ENCODE measurements at regions not wholly inside any gene's neighbourhood (a gene's known extent, or its start where the extent isn't known, plus 50 kb on each side); places are given as distances from the start of the nearest gene placed in this dataset.

DNA sequence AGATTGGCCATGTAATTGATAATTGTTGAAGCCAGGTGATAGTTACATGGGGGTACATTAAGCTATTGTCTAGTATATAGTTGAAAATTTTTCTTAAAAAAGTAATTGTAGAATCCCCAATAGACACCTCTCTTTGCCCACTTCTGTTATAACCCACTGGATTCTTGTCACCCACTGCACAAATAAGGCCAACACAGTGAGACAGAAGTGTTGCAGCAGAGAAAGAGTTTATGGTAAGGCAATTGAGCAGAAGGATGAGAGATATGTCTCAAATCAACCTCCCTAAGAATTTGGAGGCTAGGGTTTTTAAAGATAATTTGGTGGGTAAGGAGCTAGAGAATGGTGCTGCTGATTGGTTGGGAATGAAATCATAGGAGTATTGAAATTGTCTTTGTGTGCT is 270.3 kb upstream of the TAC1 start:
- no peak overlapping the region for H3K4me3 ChIP-seq (ENCODE audit: low read depth, low read length)
- peaks cover 16% of the 10 kb centered on the region for H3K27me3 ChIP-seq (ENCODE audit: insufficient read depth, low read length)
- H3K36me3 ChIP-seq (ENCODE audit: insufficient read depth, low read length): no peaks in the 10 kb centered on the region
- no peaks in the 10 kb centered on the region for H3K4me1 ChIP-seq (ENCODE audit: control insufficient read depth, insufficient read depth, low read length, unreplicated experiment)
- no peaks in the 10 kb centered on the region for H3K79me2 ChIP-seq (ENCODE audit: control insufficient read depth, insufficient read depth, low read length, unreplicated experiment)
- H2AFZ ChIP-seq (ENCODE audit: low read length, unreplicated experiment): no peak overlapping the region
- no peak overlapping the region for H3K27ac ChIP-seq (ENCODE audit: low read depth, low read length)

- Histone ChIP-seq H3K79me2 (ENCODE audit: control insufficient read depth, insufficient read depth, low read length, unreplicated experiment) (no peaks in the 10 kb centered on the region), H3K4me1 (ENCODE audit: control insufficient read depth, insufficient read depth, low read length, unreplicated experiment) (no peaks in the 10 kb centered on the region), H2AFZ (ENCODE audit: low read length, unreplicated experiment) (no peak overlapping the region)
Measured at GRCh38 chr7:97466071-97466470, 265.8 kb upstream of the TAC1 start.

DNA sequence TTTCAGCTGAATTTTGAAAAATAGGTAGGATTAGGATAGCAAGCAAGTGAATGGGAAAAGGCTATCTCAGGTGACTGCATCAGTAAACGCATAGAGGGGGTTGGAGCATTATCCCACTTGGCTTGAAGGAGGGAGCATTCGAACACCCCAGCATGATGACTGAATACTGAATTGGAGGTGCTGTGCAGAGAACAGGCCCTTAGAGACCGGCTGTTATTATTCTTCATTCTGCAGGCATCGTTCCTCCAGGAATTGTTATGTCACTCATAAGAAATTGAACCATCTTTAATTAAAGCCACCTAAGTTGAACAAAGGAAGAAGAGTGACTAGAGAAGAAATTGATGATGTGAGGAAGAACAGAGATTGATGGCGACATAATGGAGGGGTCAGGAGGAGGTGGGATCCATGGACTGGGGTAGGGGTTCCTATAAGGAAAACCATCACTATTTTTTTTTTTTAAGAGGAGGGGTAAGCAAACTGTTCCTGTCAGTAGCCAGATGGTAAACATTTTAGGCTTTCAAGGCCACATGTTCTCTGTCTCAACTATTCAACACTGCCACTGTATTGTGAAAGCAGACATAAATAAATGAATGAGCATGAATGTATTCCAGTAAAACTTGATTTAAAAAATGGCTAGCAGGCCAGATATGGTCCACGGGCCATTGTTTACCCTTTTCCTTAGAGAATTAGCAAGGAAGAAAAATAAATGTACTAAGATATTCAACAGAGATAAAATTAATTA is 264.7 kb upstream of the TAC1 start:
- no peak overlapping the region for H2AFZ ChIP-seq (ENCODE audit: low read length, unreplicated experiment)
- H3K4me3 ChIP-seq (ENCODE audit: low read depth, low read length): no peak overlapping the region
- H3K36me3 ChIP-seq (ENCODE audit: insufficient read depth, low read length): no peaks in the 10 kb centered on the region
- no peaks in the 10 kb centered on the region for H3K79me2 ChIP-seq (ENCODE audit: control insufficient read depth, insufficient read depth, low read length, unreplicated experiment)
- no peak overlapping the region for H3K27ac ChIP-seq (ENCODE audit: low read depth, low read length)
- no peaks in the 10 kb centered on the region for H3K4me1 ChIP-seq (ENCODE audit: control insufficient read depth, insufficient read depth, low read length, unreplicated experiment)
- H3K27me3 ChIP-seq (ENCODE audit: insufficient read depth, low read length): peaks cover 47% of the 10 kb centered on the region

More at GRCh38 chr7:97466071-97466470, 265.8 kb upstream of the TAC1 start:
- Histone ChIP-seq H3K27ac (ENCODE audit: low read depth, low read length) (no peak overlapping the region), H3K36me3 (ENCODE audit: insufficient read depth, low read length) (no peaks in the 10 kb centered on the region), H3K27me3 (ENCODE audit: insufficient read depth, low read length) (peaks cover 41% of the 10 kb centered on the region), H3K4me3 (ENCODE audit: low read depth, low read length) (no peak overlapping the region)

GRCh38 chr7:97468493-97468892 is 263.4 kb upstream of the TAC1 start:
- Histone ChIP-seq H2AFZ (ENCODE audit: low read length, unreplicated experiment) (no peak overlapping the region), H3K27me3 (ENCODE audit: insufficient read depth, low read length) (peaks cover 41% of the 10 kb centered on the region), H3K36me3 (ENCODE audit: insufficient read depth, low read length) (no peaks in the 10 kb centered on the region), H3K4me3 (ENCODE audit: low read depth, low read length) (no peak overlapping the region), H3K4me1 (ENCODE audit: control insufficient read depth, insufficient read depth, low read length, unreplicated experiment) (no peaks in the 10 kb centered on the region), H3K79me2 (ENCODE audit: control insufficient read depth, insufficient read depth, low read length, unreplicated experiment) (no peaks in the 10 kb centered on the region), H3K27ac (ENCODE audit: low read depth, low read length) (no peak overlapping the region)

GRCh38 chr7:97470726-97471125 is 261.2 kb upstream of the TAC1 start:
- Histone ChIP-seq H3K79me2 (ENCODE audit: control insufficient read depth, insufficient read depth, low read length, unreplicated experiment) (no peaks in the 10 kb centered on the region), H3K27ac (ENCODE audit: low read depth, low read length) (no peak overlapping the region), H3K27me3 (ENCODE audit: insufficient read depth, low read length) (peaks cover 58% of the 10 kb centered on the region), H3K4me3 (ENCODE audit: low read depth, low read length) (no peak overlapping the region), H3K36me3 (ENCODE audit: insufficient read depth, low read length) (no peaks in the 10 kb centered on the region), H2AFZ (ENCODE audit: low read length, unreplicated experiment) (no peak overlapping the region), H3K4me1 (ENCODE audit: control insufficient read depth, insufficient read depth, low read length, unreplicated experiment) (no peaks in the 10 kb centered on the region)

- Histone ChIP-seq H3K4me3 (ENCODE audit: low read depth, low read length) (no peak overlapping the region), H3K27ac (ENCODE audit: low read depth, low read length) (no peak overlapping the region), H3K27me3 (ENCODE audit: insufficient read depth, low read length) (peaks cover 53% of the 10 kb centered on the region), H3K36me3 (ENCODE audit: insufficient read depth, low read length) (no peaks in the 10 kb centered on the region), H3K79me2 (ENCODE audit: control insufficient read depth, insufficient read depth, low read length, unreplicated experiment) (no peaks in the 10 kb centered on the region), H3K4me1 (ENCODE audit: control insufficient read depth, insufficient read depth, low read length, unreplicated experiment) (no peaks in the 10 kb centered on the region), H2AFZ (ENCODE audit: low read length, unreplicated experiment) (no peak overlapping the region)
Measured at GRCh38 chr7:97471491-97471890, 260.4 kb upstream of the TAC1 start.

DNA sequence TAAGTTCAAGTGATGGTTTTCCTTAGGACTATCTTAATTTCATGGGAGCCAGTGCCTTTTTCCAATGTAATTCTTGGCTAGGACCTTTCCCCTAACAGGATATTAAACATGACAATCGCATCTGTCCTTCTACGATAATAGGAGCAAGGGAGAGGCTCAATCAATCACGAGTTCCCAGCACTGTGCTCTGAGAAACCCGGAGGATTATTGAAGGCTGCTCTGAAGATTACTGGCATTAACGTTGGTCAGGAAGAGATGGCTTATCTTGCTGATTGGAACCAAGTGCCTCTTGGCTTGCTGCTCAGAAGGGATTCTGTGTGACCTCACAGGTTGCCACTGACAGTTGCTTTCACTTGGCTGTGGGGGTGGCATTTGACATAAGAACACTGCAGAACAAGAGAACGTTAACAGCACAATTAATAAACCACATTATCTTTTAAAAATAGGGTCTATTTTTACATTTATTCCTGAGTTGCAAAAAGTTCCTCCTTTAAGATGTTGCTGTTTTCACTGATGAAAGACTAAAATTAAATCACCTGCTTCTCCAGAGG is 252.1 kb upstream of the TAC1 start:
- no peak overlapping the region for H2AFZ ChIP-seq (ENCODE audit: low read length, unreplicated experiment)
- peaks cover 17% of the 10 kb centered on the region; the same call in 1 of the 2 replicates for H3K27me3 ChIP-seq (ENCODE audit: insufficient read depth, low read length)
- H3K4me1 ChIP-seq (ENCODE audit: control insufficient read depth, insufficient read depth, low read length, unreplicated experiment): no peaks in the 10 kb centered on the region
- no peak overlapping the region for H3K4me3 ChIP-seq (ENCODE audit: low read depth, low read length)
- H3K79me2 ChIP-seq (ENCODE audit: control insufficient read depth, insufficient read depth, low read length, unreplicated experiment): no peaks in the 10 kb centered on the region
- H3K27ac ChIP-seq (ENCODE audit: low read depth, low read length): no peak overlapping the region
- no peaks in the 10 kb centered on the region for H3K36me3 ChIP-seq (ENCODE audit: insufficient read depth, low read length)

DNA sequence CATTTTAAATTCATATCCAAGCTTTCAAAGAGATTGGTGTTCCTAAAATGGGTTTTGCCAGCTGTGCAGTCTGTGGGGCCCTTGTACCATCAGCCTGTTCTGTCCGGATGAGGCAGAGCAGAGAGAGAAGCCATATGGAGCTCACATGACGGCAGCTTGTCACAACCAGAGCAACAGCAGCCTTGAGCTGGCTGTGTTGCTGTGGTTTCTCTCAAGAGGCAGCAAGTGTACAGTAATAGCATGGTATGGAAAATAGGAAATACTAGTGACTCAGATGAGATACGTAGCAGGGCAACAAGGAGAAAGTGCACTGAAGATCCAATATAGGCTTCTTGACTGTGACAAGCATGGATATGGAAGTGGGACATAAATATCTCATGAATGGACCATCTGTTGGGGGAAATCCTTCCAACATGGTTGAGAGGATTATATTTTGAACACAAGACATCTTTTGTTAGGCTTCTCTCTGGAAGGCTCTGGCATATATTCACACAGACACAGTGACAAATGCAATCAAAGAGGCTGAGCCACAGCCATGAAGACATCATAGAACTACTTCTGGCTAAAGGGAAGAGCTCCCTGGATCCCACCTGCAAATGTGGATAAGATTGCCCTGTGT is 251.0 kb upstream of the TAC1 start:
- H3K79me2 ChIP-seq (ENCODE audit: control insufficient read depth, insufficient read depth, low read length, unreplicated experiment): no peaks in the 10 kb centered on the region
- peaks cover 8% of the 10 kb centered on the region; the same call in 1 of the 2 replicates for H3K27me3 ChIP-seq (ENCODE audit: insufficient read depth, low read length)
- no peak overlapping the region for H3K27ac ChIP-seq (ENCODE audit: low read depth, low read length)
- no peak overlapping the region for H3K4me3 ChIP-seq (ENCODE audit: low read depth, low read length)
- H2AFZ ChIP-seq (ENCODE audit: low read length, unreplicated experiment): no peak overlapping the region
- no peaks in the 10 kb centered on the region for H3K4me1 ChIP-seq (ENCODE audit: control insufficient read depth, insufficient read depth, low read length, unreplicated experiment)
- H3K36me3 ChIP-seq (ENCODE audit: insufficient read depth, low read length): no peaks in the 10 kb centered on the region

DNA sequence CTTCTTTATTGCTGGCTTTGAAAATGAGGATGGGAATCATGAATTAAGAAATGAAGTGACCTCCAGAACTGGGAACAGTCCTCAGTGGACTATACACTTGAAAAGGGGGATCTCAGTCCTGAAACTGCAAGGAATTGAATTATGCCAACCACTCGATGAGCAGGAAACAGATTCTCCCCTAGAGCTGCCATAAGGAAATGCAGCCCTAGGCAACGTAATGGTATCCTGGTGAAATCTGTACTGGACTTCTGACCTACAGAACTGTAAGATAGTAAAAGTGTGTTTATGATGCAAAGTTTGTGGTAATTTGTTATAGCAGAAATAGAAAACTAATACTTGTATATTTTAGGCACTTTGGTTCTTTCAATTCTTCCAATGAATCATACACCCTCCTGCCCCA is 236.4 kb upstream of the TAC1 start:
- H2AFZ ChIP-seq (ENCODE audit: low read length, unreplicated experiment): no peak overlapping the region
- no peak overlapping the region for H3K4me3 ChIP-seq (ENCODE audit: low read depth, low read length)
- H3K27me3 ChIP-seq (ENCODE audit: insufficient read depth, low read length): no peaks in the 10 kb centered on the region
- H3K36me3 ChIP-seq (ENCODE audit: insufficient read depth, low read length): no peaks in the 10 kb centered on the region
- no peak overlapping the region for H3K27ac ChIP-seq (ENCODE audit: low read depth, low read length)
- H3K4me1 ChIP-seq (ENCODE audit: control insufficient read depth, insufficient read depth, low read length, unreplicated experiment): no peaks in the 10 kb centered on the region
- no peaks in the 10 kb centered on the region for H3K79me2 ChIP-seq (ENCODE audit: control insufficient read depth, insufficient read depth, low read length, unreplicated experiment)

- no peaks in the 10 kb centered on the region for H3K36me3 ChIP-seq (ENCODE audit: insufficient read depth, low read length)
- H3K4me1 ChIP-seq (ENCODE audit: control insufficient read depth, insufficient read depth, low read length, unreplicated experiment): no peaks in the 10 kb centered on the region
- no peak overlapping the region for H2AFZ ChIP-seq (ENCODE audit: low read length, unreplicated experiment)
- no peak overlapping the region for H3K27ac ChIP-seq (ENCODE audit: low read depth, low read length)
- no peaks in the 10 kb centered on the region for H3K79me2 ChIP-seq (ENCODE audit: control insufficient read depth, insufficient read depth, low read length, unreplicated experiment)
- no peak overlapping the region for H3K4me3 ChIP-seq (ENCODE audit: low read depth, low read length)
- no peaks in the 10 kb centered on the region for H3K27me3 ChIP-seq (ENCODE audit: insufficient read depth, low read length)
Measured at GRCh38 chr7:97499204-97499603, 232.7 kb upstream of the TAC1 start.

All from ACC112 (cell line).